BLaER1 treated with 17β-estradiol and CSF1 and Interleukin-3, amounts not matched to agents 10 nM and 100 nM (cell line): ENCODE measurements at regions not wholly inside any gene's neighbourhood (a gene's known extent, or its start where the extent isn't known, plus 50 kb on each side); places are given as distances from the start of the nearest gene placed in this dataset.
"Not testable (repeated sequence)": the region's sequence is repeated elsewhere in the genome, so short reads cannot be mapped to it uniquely, and the experiment has no call there.

Experiments
- H3K27ac ChIP-seq, 11 experiments: shearing (Covaris generic); formaldehyde crosslinking; 2 replicates each; pipeline ENCODE4 v1.8.1; 2022
- H3K27me3 ChIP-seq, 11 experiments: shearing (Covaris generic); formaldehyde crosslinking; 2 replicates each; pipeline ENCODE4 v1.8.1; 2022
- H3K36me3 ChIP-seq, 11 experiments: shearing (Covaris generic); formaldehyde crosslinking; 2 replicates each; pipeline ENCODE4 v1.8.1; 2022
- H3K4me1 ChIP-seq, 10 experiments: shearing (Covaris generic); formaldehyde crosslinking; 2 replicates each; pipeline ENCODE4 v1.8.1; 2022
- H3K4me2 ChIP-seq, 11 experiments: shearing (Covaris generic); formaldehyde crosslinking; 2 replicates each; pipeline ENCODE4 v1.8.1; 2022
- H3K4me3 ChIP-seq, 10 experiments: shearing (Covaris generic); formaldehyde crosslinking; 2 replicates each; pipeline ENCODE4 v1.8.1; 2022
- H3K9ac ChIP-seq, 11 experiments: shearing (Covaris generic); formaldehyde crosslinking; 2 replicates each; pipeline ENCODE4 v1.8.1; 2022
- H3K9me3 ChIP-seq, 11 experiments: shearing (Covaris generic); formaldehyde crosslinking; replicated peaks in 1 of 11; 2 replicates each; pipeline ENCODE4 v1.8.1; 2022
- H4K20me1 ChIP-seq, 11 experiments: shearing (Covaris generic); formaldehyde crosslinking; 2 replicates each; pipeline ENCODE4 v1.8.1; 2022
- Cebpa-rat ChIP-seq, 11 experiments: shearing (Covaris generic); IDR thresholded peaks; 2 replicates each; pipeline ENCODE4 v1.8.1; 2022

GRCh38 chr13:81577601-81578195 lies 1236.8 kb upstream of the SPRY2 start:
- no peaks in the 10 kb centered on the region for H4K20me1 ChIP-seq
- H3K36me3 ChIP-seq = no peaks in the 10 kb centered on the region
- H3K4me1 ChIP-seq = peaks cover 6 to 19% (median 10%) of the 10 kb centered on the region in 10 experiments; a peak in 15 of 20 replicates
- H3K9me3 ChIP-seq = peaks cover 0 to 6% (median 0%) of the 10 kb centered on the region in 11 experiments; a peak in 4 of 22 replicates
- H3K27ac ChIP-seq = no peak overlapping the region
- no peak overlapping the region for H3K9ac ChIP-seq
- H3K4me2 ChIP-seq = peak overlapping the region in 10 of 11 experiments; percentile 13 to 67 (median 36); a peak in 18 of 22 replicates
- TF ChIP-seq Cebpa-rat (IDR thresholded peaks at IDR 0.05) = no peak
- H3K27me3 ChIP-seq = no peaks in the 10 kb centered on the region
- H3K4me3 ChIP-seq = no peak overlapping the region

DNA sequence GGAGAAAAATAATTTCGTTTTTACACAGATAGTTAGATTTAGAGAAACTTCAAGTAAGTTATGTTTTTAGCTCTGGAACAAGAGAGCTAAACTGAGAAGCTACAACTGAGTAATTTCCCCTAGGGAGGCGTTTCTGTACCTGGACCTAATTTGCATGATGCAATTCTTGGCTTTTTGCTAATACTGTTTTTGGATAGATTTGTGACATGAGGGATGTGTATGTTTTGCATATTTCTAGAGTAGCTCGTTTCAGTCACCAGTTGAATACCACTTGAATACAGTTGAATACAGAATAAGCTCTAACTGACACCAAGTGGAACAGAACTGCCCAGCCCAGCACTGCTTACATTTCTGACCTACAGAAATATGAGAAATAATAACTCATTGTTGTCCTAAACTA lies 1227.9 kb upstream of the SPRY2 start:
- no peaks in the 10 kb centered on the region for H3K9me3 ChIP-seq
- H3K4me2 ChIP-seq = no peak overlapping the region
- H3K27ac ChIP-seq = no peak overlapping the region
- H3K9ac ChIP-seq = no peak overlapping the region
- TF ChIP-seq Cebpa-rat (IDR thresholded peaks at IDR 0.05) = no peak
- no peaks in the 10 kb centered on the region for H4K20me1 ChIP-seq
- no peaks in the 10 kb centered on the region for H3K4me1 ChIP-seq
- H3K27me3 ChIP-seq = no peaks in the 10 kb centered on the region
- no peaks in the 10 kb centered on the region for H3K36me3 ChIP-seq
- H3K4me3 ChIP-seq = no peak overlapping the region

GRCh38 chr13:81565849-81566248 lies 1224.9 kb upstream of the SPRY2 start:
- Histone ChIP-seq H3K4me1 (no peaks in the 10 kb centered on the region), H3K27ac (no peak overlapping the region), H3K4me2 (no peak overlapping the region), H3K4me3 (no peak overlapping the region), H3K36me3 (no peaks in the 10 kb centered on the region), H4K20me1 (no peaks in the 10 kb centered on the region), H3K9me3 (peaks cover 0 to 6% (median 0%) of the 10 kb centered on the region in 11 experiments; a peak in 2 of 22 replicates), H3K27me3 (no peaks in the 10 kb centered on the region), H3K9ac (no peak overlapping the region)
- no peak for TF ChIP-seq Cebpa-rat (IDR thresholded peaks at IDR 0.05)

DNA sequence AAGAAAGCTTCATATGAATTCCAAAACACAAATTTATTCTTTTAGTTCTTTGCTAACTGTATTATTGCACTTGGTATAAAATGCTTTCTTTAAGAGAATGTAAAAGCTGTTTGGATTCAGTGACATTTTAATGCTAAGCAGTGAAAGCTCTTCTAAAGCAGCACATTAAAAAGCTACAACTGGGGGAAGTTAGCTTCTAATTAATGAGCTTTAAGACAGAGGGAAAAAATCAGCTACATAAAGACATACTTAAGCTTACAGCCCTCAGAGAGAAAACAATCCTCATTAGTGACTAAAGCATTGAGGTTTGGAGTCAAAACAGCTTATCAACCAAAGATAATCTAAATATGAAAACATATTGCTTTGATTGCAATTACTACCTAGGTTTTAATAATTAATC lies 1222.2 kb upstream of the SPRY2 start:
- Histone ChIP-seq H3K4me2 (no peak overlapping the region), H3K36me3 (no peaks in the 10 kb centered on the region), H3K9me3 (peaks cover 0 to 6% (median 0%) of the 10 kb centered on the region in 11 experiments; a peak in 2 of 22 replicates), H3K27ac (no peak overlapping the region), H3K4me3 (no peak overlapping the region), H4K20me1 (no peaks in the 10 kb centered on the region), H3K27me3 (no peaks in the 10 kb centered on the region), H3K4me1 (no peaks in the 10 kb centered on the region), H3K9ac (no peak overlapping the region)
- TF ChIP-seq Cebpa-rat (IDR thresholded peaks at IDR 0.05) = no peak

DNA sequence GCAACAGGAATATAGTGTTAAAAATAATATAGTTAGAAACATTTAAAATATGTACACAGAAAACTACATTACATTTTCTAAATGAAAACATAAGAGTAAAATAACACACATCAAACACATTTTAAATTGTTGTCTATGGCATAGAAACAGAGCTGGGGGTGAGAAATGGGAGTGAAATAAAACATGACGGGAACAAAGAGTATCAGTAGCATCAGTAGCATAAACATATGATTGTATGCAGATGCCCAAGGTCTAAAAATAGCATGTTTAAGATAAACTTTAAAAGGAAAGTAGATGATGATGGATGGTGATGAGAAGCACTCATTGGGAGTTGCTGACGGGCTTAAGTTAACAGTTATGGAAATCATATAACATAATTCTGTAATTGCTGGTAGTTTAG lies 1221.7 kb upstream of the SPRY2 start:
- Histone ChIP-seq H3K27ac (no peak overlapping the region), H3K4me3 (no peak overlapping the region), H3K4me2 (no peak overlapping the region), H3K9ac (no peak overlapping the region), H3K9me3 (peaks cover 0 to 6% (median 0%) of the 10 kb centered on the region in 11 experiments; a peak in 2 of 22 replicates), H3K4me1 (no peaks in the 10 kb centered on the region), H3K27me3 (no peaks in the 10 kb centered on the region), H4K20me1 (no peaks in the 10 kb centered on the region), H3K36me3 (no peaks in the 10 kb centered on the region)
- no peak for TF ChIP-seq Cebpa-rat (IDR thresholded peaks at IDR 0.05)

- H3K4me1 ChIP-seq = peaks cover 0 to 40% (median 5%) of the 10 kb centered on the region in 10 experiments; a peak in 9 of 20 replicates
- TF ChIP-seq Cebpa-rat (IDR thresholded peaks at IDR 0.05) = peak in 4 of 11 experiments; percentile 12 to 43 (median 38); a peak in 3 of 22 replicates
- peaks cover 0 to 4% (median 0%) of the 10 kb centered on the region in 11 experiments; a peak in 1 of 22 replicates for H3K36me3 ChIP-seq
- peaks cover 16 to 30% (median 21%) of the 10 kb centered on the region in 11 experiments for H3K9me3 ChIP-seq
- peak overlapping the region in 6 of 11 experiments; percentile 8 to 61 (median 54); a peak in 13 of 22 replicates for H3K27ac ChIP-seq
- H3K4me3 ChIP-seq = no peak overlapping the region
- H3K9ac ChIP-seq = no peak overlapping the region
- no peaks in the 10 kb centered on the region for H4K20me1 ChIP-seq
- peak overlapping the region in 5 of 11 experiments; percentile 5 to 62 (median 46); a peak in 8 of 22 replicates for H3K4me2 ChIP-seq
- no peaks in the 10 kb centered on the region for H3K27me3 ChIP-seq
Observed at GRCh38 chr13:81551036-81551435, 1210.1 kb upstream of the SPRY2 start.

- not testable (repeated sequence) for H4K20me1 ChIP-seq, H3K27me3 ChIP-seq, H3K36me3 ChIP-seq, H3K27ac ChIP-seq, H3K9ac ChIP-seq, H3K4me2 ChIP-seq
- Histone ChIP-seq H3K4me3 (peak overlapping the region in 1 of 10 experiments; percentile 11; a peak in 1 of 20 replicates), H3K4me1 (peaks cover 0 to 35% (median 4%) of the 10 kb centered on the region in 10 experiments; a peak in 9 of 20 replicates), H3K9me3 (peaks cover 30 to 45% (median 34%) of the 10 kb centered on the region in 11 experiments)
Observed at GRCh38 chr13:81546294-81546693, 1205.4 kb upstream of the SPRY2 start.

GRCh38 chr13:81540777-81541176 lies 1199.9 kb upstream of the SPRY2 start:
- no peak for TF ChIP-seq Cebpa-rat (IDR thresholded peaks at IDR 0.05)
- Histone ChIP-seq H3K27ac (no peak overlapping the region), H3K27me3 (no peaks in the 10 kb centered on the region), H3K4me3 (no peak overlapping the region), H4K20me1 (no peaks in the 10 kb centered on the region), H3K9me3 (peaks cover 8 to 16% (median 11%) of the 10 kb centered on the region in 11 experiments), H3K36me3 (peaks cover 0 to 3% (median 0%) of the 10 kb centered on the region in 11 experiments; a peak in 1 of 22 replicates), H3K4me2 (no peak overlapping the region), H3K9ac (no peak overlapping the region), H3K4me1 (no peaks in the 10 kb centered on the region)

DNA sequence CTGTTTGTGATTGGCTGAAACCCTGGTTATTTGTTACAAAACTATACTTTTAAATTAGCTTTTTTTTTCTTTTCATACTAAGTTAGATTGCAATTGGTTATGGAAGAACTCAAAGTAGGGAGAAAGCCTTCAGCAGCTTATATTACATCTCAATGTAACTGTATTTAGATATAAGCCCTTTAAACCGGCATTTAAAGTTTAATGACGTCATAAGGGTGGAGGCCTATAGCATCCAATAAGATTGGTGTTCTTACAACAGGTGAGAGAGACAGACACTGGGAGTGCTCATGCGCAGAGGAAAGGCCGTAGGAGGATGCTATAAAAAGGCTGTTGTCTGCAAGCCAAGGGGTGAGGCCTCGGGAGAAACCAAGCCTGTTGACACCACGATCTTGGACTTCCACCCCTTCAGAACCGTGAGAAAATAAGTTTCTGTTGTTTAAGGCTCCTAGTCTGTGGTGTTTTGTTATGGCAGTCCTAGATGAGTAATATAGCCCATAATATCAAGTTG lies 1198.8 kb upstream of the SPRY2 start:
- no peaks in the 10 kb centered on the region for H3K27me3 ChIP-seq
- H3K9ac ChIP-seq = no peak overlapping the region
- no peaks in the 10 kb centered on the region for H3K4me1 ChIP-seq
- H3K36me3 ChIP-seq = no peaks in the 10 kb centered on the region
- H3K4me3 ChIP-seq = no peak overlapping the region
- H3K4me2 ChIP-seq = no peak overlapping the region
- no peaks in the 10 kb centered on the region for H4K20me1 ChIP-seq
- H3K9me3 ChIP-seq = peaks cover 0 to 5% (median under 1%) of the 10 kb centered on the region in 11 experiments; a peak in 8 of 22 replicates
- TF ChIP-seq Cebpa-rat (IDR thresholded peaks at IDR 0.05) = no peak
- no peak overlapping the region for H3K27ac ChIP-seq

DNA sequence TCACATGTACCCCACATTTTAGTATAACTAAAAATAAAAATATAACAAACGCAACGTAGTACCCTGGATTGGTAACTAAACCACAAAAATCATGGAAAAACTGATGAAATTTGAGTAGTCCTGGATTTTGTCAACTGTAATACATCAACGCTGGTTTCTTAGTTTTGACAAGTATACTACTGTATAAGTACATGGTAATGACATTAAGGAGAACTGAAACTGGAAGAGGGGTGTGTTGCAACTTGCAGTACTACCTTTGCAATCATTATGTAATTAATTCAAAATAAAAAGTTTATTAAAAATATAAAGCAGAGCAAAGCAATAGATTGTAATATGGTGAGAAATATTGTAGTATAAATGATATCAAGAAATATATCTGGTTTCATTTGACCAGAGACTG lies 1158.0 kb upstream of the SPRY2 start:
- TF ChIP-seq Cebpa-rat (IDR thresholded peaks at IDR 0.05) = no peak
- H3K4me3 ChIP-seq = no peak overlapping the region
- H3K9ac ChIP-seq = no peak overlapping the region
- no peaks in the 10 kb centered on the region for H3K36me3 ChIP-seq
- no peaks in the 10 kb centered on the region for H3K27me3 ChIP-seq
- H3K4me2 ChIP-seq = no peak overlapping the region
- H4K20me1 ChIP-seq = no peaks in the 10 kb centered on the region
- no peaks in the 10 kb centered on the region for H3K9me3 ChIP-seq
- H3K4me1 ChIP-seq = no peaks in the 10 kb centered on the region
- no peak overlapping the region for H3K27ac ChIP-seq
